SK-N-MC (cell line): ENCODE measurements at regions not wholly inside any gene's neighbourhood (a gene's known extent, or its start where the extent isn't known, plus 50 kb on each side); places are given as distances from the start of the nearest gene placed in this dataset.

ENCODE experiments used
- EZH2 ChIP-seq: fragments of 200-600 bp; sonication (generic); IDR thresholded peaks from one replicate; pipeline ENCODE4 v1.6.1; 2017; ENCODE audit warnings: antibody characterized with exemption
- POLR2AphosphoS5 ChIP-seq: IDR thresholded peaks from 2 replicates; pipeline ENCODE4 v1.6.1; 2012; ENCODE audit warnings: mild to moderate bottlenecking, low read depth, low read length, borderline replicate concordance

DNA sequence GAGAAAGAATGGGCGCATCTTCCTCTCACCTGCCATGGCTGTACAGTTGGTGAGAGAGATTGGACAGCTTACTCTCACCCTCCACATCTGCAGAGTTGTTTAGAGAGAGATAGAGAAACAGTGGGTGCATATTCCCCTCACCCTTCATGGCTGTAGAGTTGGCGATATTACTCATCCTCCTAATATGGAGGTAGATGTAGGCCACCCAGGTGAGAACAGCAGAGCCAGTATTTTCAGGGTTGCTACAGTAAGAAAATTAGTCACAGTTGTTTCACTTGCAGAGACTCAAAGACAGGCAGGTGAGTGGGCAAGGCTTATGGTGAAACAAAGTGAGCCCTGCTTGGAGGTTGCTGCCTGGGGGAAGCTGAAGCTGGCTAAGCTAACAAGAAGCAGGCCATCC, 65.0 kb upstream of the PFKP start:
- TF ChIP-seq EZH2 (no peak), POLR2AphosphoS5 (no peak)
